ENCODE measurements at regions not wholly inside any gene's neighbourhood (a gene's known extent, or its start where the extent isn't known, plus 50 kb on each side); places are given as distances from the start of the nearest gene placed in this dataset.

- H3K4me3 ChIP-seq (ENCODE audit: low read depth, low read length), result no peak overlapping the region
- DNase-seq (ENCODE audit: low read depth), result no peak
- in situ Hi-C loops (cut with HindIII; ENCODE audit: low sequenced_read_pairs), result no loop called here
- no peak for TF ChIP-seq CTCF (IDR thresholded peaks at IDR 0.05; ENCODE audit: low read depth, low read length, missing control alignments)
These were observed 1138.9 kb upstream of the WWC1 start for GRCh38 chr5:167152561-167152960.

GRCh38 chr5:167155387-167156005, 1135.9 kb upstream of the WWC1 start:
- TF ChIP-seq CTCF (IDR thresholded peaks at IDR 0.05; ENCODE audit: low read depth, low read length, missing control alignments), result no peak
- H3K4me3 ChIP-seq (ENCODE audit: low read depth, low read length), result no peak overlapping the region
- in situ Hi-C loops (cut with HindIII; ENCODE audit: low sequenced_read_pairs), result no loop called here
- no peak for DNase-seq (ENCODE audit: low read depth)

GRCh38 chr5:167156446-167156845, 1135.0 kb upstream of the WWC1 start:
- H3K4me3 ChIP-seq (ENCODE audit: low read depth, low read length), result no peak overlapping the region
- TF ChIP-seq CTCF (IDR thresholded peaks at IDR 0.05; ENCODE audit: low read depth, low read length, missing control alignments), result no peak
- in situ Hi-C loops (cut with HindIII; ENCODE audit: low sequenced_read_pairs), result no loop called here
- no peak for DNase-seq (ENCODE audit: low read depth)

GRCh38 chr5:167158588-167158987, 1132.9 kb upstream of the WWC1 start:
- no peak overlapping the region for H3K4me3 ChIP-seq (ENCODE audit: low read depth, low read length)
- no peak for TF ChIP-seq CTCF (IDR thresholded peaks at IDR 0.05; ENCODE audit: low read depth, low read length, missing control alignments)
- DNase-seq (ENCODE audit: low read depth), result no peak
- in situ Hi-C loops (cut with HindIII; ENCODE audit: low sequenced_read_pairs), result no loop called here

GRCh38 chr5:167160388-167160787, 1131.1 kb upstream of the WWC1 start:
- in situ Hi-C loops (cut with HindIII; ENCODE audit: low sequenced_read_pairs), result no loop called here
- TF ChIP-seq CTCF (IDR thresholded peaks at IDR 0.05; ENCODE audit: low read depth, low read length, missing control alignments), result no peak
- H3K4me3 ChIP-seq (ENCODE audit: low read depth, low read length), result no peak overlapping the region
- no peak for DNase-seq (ENCODE audit: low read depth)

- in situ Hi-C loops (cut with HindIII; ENCODE audit: low sequenced_read_pairs), result no loop called here
- no peak overlapping the region for H3K4me3 ChIP-seq (ENCODE audit: low read depth, low read length)
- no peak for DNase-seq (ENCODE audit: low read depth)
- no peak for TF ChIP-seq CTCF (IDR thresholded peaks at IDR 0.05; ENCODE audit: low read depth, low read length, missing control alignments)
These were observed 1124.7 kb upstream of the WWC1 start for GRCh38 chr5:167166696-167167095.

Data from astrocyte of the cerebellum (primary cell).